MM.1S (cell line): ENCODE measurements at regions not wholly inside any gene's neighbourhood (a gene's known extent, or its start where the extent isn't known, plus 50 kb on each side); places are given as distances from the start of the nearest gene placed in this dataset.

Experiments
- CTCF ChIP-seq: fragments of 300-600 bp; sonication (generic); IDR thresholded peaks from 2 replicates; pipeline ENCODE4 v1.5.1; 2016; ENCODE audit warnings: antibody characterized with exemption, low read length, mixed read lengths
- EZH2 ChIP-seq: fragments of 300-600 bp; sonication (generic); optimal IDR thresholded peaks from 2 replicates; pipeline ENCODE3; 2017; ENCODE audit warnings: low read depth, mild to moderate bottlenecking, antibody characterized with exemption, low read length, mixed read lengths
- EZH2phosphoT487 ChIP-seq: fragments of 300-600 bp; sonication (generic); IDR thresholded peaks from 2 replicates; pipeline ENCODE4 v1.6.1; 2018; ENCODE audit warnings: antibody characterized with exemption, low read length

- TF ChIP-seq CTCF (no peak), EZH2phosphoT487 (no peak), EZH2 (no peak)
Observed at GRCh38 chr12:112664569-112664968, 127.0 kb upstream of the RPH3A start.
